Body of pancreas (tissue), 4 donors: ENCODE measurements at regions not wholly inside any gene's neighbourhood (a gene's known extent, or its start where the extent isn't known, plus 50 kb on each side); places are given as distances from the start of the nearest gene placed in this dataset.

Experiments
- ATAC-seq: fragments of 150-250 bp; one replicate; pipeline ENCODE4 v1.9.1; 2016
- DNase-seq, 4 donors: peaks; one replicate each; pipeline ENCODE4 v3.0.0-alpha.2; 2019
- H3K27ac ChIP-seq, 4 donors: fragments of 200-600 bp; sonication (generic); 1 replicate in 3 of 4; 2 replicates in 1 of 4; pipeline versions ENCODE4 v1.5.1 to v1.6.1; 2016 to 2019; ENCODE audit warnings: mild to moderate bottlenecking in 1 of 4, mixed read lengths in 1 of 4, moderate library complexity in 1 of 4
- H3K27me3 ChIP-seq, 2 donors: fragments of 200-600 bp; sonication (generic); one replicate each; pipeline ENCODE4 v1.6.0; 2016; ENCODE audit warnings: mild to moderate bottlenecking in 1 of 2
- H3K36me3 ChIP-seq, 2 donors: fragments of 200-600 bp; sonication (generic); replicated peaks in 1 of 2; 2 replicates each; pipeline ENCODE4 v1.5.1; 2016; ENCODE audit warnings: low read depth in 2 of 2; ENCODE audit not compliant: insufficient read depth in 1 of 2
- H3K4me1 ChIP-seq: fragments of 200-600 bp; sonication (generic); one replicate; pipeline ENCODE4 v1.6.0; 2016
- H3K4me3 ChIP-seq, 2 donors: fragments of 200-600 bp; sonication (generic); 1 replicate in 1 of 2; 2 replicates in 1 of 2; pipeline ENCODE4 v1.5.1; 2016 to 2019
- H3K9me3 ChIP-seq, 3 donors: fragments of 200-600 bp; sonication (generic); 1 replicate in 2 of 3; 2 replicates in 1 of 3; pipeline ENCODE4 v1.5.1; 2016
- CTCF ChIP-seq, 7 experiments: fragments of 450-650 bp in 4 of 7; fragments of 200-600 bp in 3 of 7; sonication (generic) in 3 of 7; IDR thresholded peaks; one replicate each; pipeline ENCODE4 v1.5.1; 2016 to 2019; ENCODE audit warnings: antibody characterized with exemption in 7 of 7
- POLR2A ChIP-seq, 3 donors: fragments of 450-650 bp; IDR thresholded peaks; one replicate each; pipeline ENCODE4 v1.6.1; 2016; ENCODE audit warnings: antibody characterized with exemption in 3 of 3, mild to moderate bottlenecking in 2 of 3
- WGBS, 2 donors: methylation state at CpG; one replicate each; pipeline ENCODE4 v1.1.5; 2017; 5-methylcytosine and 5-hydroxymethylcytosine counted together
- intact Hi-C: fragments of 100-400 bp; cut with DNase I; formaldehyde crosslinking; loops from one replicate; pipeline ENCODE4 v1.15.1; 2023

- no peak for TF ChIP-seq POLR2A (IDR thresholded peaks at IDR 0.05)
- TF ChIP-seq CTCF (IDR thresholded peaks at IDR 0.05) = no peak
- WGBS, 2 donors = 70 to 86% methylated on average over 2 of the region's 2 CpGs
- no peak overlapping the region for H3K4me3 ChIP-seq
- no peak for ATAC-seq
- no peaks in the 10 kb centered on the region for H3K4me1 ChIP-seq
- no peaks in the 10 kb centered on the region for H3K9me3 ChIP-seq
- H3K27ac ChIP-seq = no peak overlapping the region
- H3K36me3 ChIP-seq = no peaks in the 10 kb centered on the region
- intact Hi-C loops = no loop called here
- DNase-seq = no peak
- H3K27me3 ChIP-seq = no peaks in the 10 kb centered on the region
Observed at GRCh38 chr10:4622384-4622783, 203.6 kb upstream of the AKR1E2 start.

- H3K27me3 ChIP-seq = no peaks in the 10 kb centered on the region
- WGBS, 2 donors = 90 to 91% methylated on average over 1 of the region's 1 CpG
- intact Hi-C loops = no loop called here
- no peaks in the 10 kb centered on the region for H3K9me3 ChIP-seq
- no peak for TF ChIP-seq CTCF (IDR thresholded peaks at IDR 0.05)
- DNase-seq (no peak), ATAC-seq (no peak)
- H3K36me3 ChIP-seq = no peaks in the 10 kb centered on the region
- H3K4me1 ChIP-seq = no peaks in the 10 kb centered on the region
- H3K27ac ChIP-seq = no peak overlapping the region
- no peak overlapping the region for H3K4me3 ChIP-seq
Observed at GRCh38 chr10:4617589-4617988, 208.4 kb upstream of the AKR1E2 start.

DNA sequence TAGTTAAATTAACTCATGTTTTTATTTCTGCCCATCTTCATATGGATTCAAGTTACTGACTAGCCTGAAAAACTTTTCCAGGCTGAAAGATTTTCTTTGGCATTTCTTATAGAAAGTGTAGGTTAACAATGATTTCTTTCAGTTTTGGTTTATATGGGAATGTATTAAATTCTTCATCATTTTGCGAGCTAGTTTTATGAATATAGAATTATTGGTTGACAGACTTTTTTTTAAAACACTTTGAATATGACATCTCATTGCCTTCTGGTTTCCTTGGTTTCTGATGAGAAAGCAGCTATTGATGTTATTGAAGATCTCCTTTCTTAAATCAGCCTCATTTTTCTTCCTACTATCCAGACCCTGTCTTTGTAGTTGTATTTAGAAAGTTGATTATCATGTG is 211.0 kb upstream of the AKR1E2 start:
- Histone ChIP-seq H3K27ac (no peak overlapping the region), H3K9me3 (no peaks in the 10 kb centered on the region), H3K27me3 (no peaks in the 10 kb centered on the region), H3K4me3 (no peak overlapping the region), H3K36me3 (no peaks in the 10 kb centered on the region), H3K4me1 (no peaks in the 10 kb centered on the region)
- WGBS, 2 donors = 83 to 88% methylated on average over 1 of the region's 1 CpG
- intact Hi-C loops = no loop called here
- TF ChIP-seq POLR2A (IDR thresholded peaks at IDR 0.05) (no peak), CTCF (IDR thresholded peaks at IDR 0.05) (no peak)
- no peak for ATAC-seq
- DNase-seq = no peak

DNA sequence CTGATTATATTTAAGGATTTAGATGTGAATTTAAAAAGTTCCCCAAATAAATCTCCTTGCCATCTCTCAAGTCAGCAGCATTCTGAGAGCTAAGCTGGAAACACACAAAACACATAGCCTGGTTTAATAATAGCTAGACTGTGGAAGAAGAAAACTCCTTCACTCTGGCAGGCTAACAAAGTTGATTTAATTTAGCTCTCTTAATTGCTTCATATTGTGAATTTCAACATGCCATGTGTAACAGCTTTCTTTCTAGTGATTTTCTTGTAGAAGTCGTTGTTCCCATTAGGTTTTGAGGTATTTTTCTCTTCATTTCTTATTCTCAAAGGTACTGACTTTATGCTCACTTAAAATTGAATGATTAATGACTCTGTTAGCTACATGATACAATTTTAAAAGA is 216.8 kb upstream of the AKR1E2 start:
- intact Hi-C loops = no loop called here
- DNase-seq (no peak), ATAC-seq (no peak)
- 44 to 69% methylated on average over 1 of the region's 1 CpG for WGBS, 2 donors
- Histone ChIP-seq H3K27ac (no peak overlapping the region), H3K9me3 (no peaks in the 10 kb centered on the region), H3K4me3 (no peak overlapping the region), H3K36me3 (no peaks in the 10 kb centered on the region), H3K4me1 (no peaks in the 10 kb centered on the region), H3K27me3 (no peaks in the 10 kb centered on the region)
- no peak for TF ChIP-seq CTCF (IDR thresholded peaks at IDR 0.05)
- no peak for TF ChIP-seq POLR2A (IDR thresholded peaks at IDR 0.05)

GRCh38 chr10:4607681-4608080 is 218.3 kb upstream of the AKR1E2 start:
- 48 to 67% methylated on average over 3 to 13 of the region's 13 CpGs for WGBS, 2 donors
- Histone ChIP-seq H3K36me3 (no peaks in the 10 kb centered on the region), H3K9me3 (no peaks in the 10 kb centered on the region), H3K27ac (no peak overlapping the region), H3K4me3 (no peak overlapping the region), H3K27me3 (no peaks in the 10 kb centered on the region), H3K4me1 (no peaks in the 10 kb centered on the region)
- DNase-seq (no peak), ATAC-seq (no peak)
- TF ChIP-seq POLR2A (IDR thresholded peaks at IDR 0.05) = no peak
- TF ChIP-seq CTCF (IDR thresholded peaks at IDR 0.05) = no peak
- intact Hi-C loops = no loop called here
